Osteocyte (in vitro differentiated cells): ENCODE measurements at regions not wholly inside any gene's neighbourhood (a gene's known extent, or its start where the extent isn't known, plus 50 kb on each side); places are given as distances from the start of the nearest gene placed in this dataset.
"Not testable (repeated sequence)": the region's sequence is repeated elsewhere in the genome, so short reads cannot be mapped to it uniquely, and the experiment has no call there.

Source experiments
- DNase-seq: peaks from one replicate; pipeline ENCODE4 v3.0.0; 2021; ENCODE audit warnings: mixed read lengths; ENCODE audit not compliant: unreplicated experiment; ENCODE audit errors: extremely low spot score
- H3K27ac Mint-ChIP-seq: one replicate; pipeline ENCODE4 v1.8.0; 2021; ENCODE audit warnings: mild to moderate bottlenecking, mixed read lengths; ENCODE audit not compliant: unreplicated experiment
- H3K27me3 Mint-ChIP-seq: one replicate; pipeline ENCODE4 v1.8.0; 2021; ENCODE audit warnings: mixed read lengths; ENCODE audit not compliant: unreplicated experiment
- H3K36me3 Mint-ChIP-seq: one replicate; pipeline ENCODE4 v1.8.0; 2021; ENCODE audit warnings: mixed read lengths; ENCODE audit not compliant: unreplicated experiment
- H3K4me1 Mint-ChIP-seq: one replicate; pipeline ENCODE4 v1.8.0; 2021; ENCODE audit warnings: mixed read lengths; ENCODE audit not compliant: unreplicated experiment
- H3K4me3 Mint-ChIP-seq: one replicate; pipeline ENCODE4 v1.8.0; 2021; ENCODE audit warnings: mild to moderate bottlenecking, moderate library complexity, mixed read lengths; ENCODE audit not compliant: unreplicated experiment
- H3K9me3 Mint-ChIP-seq: one replicate; pipeline ENCODE4 v1.8.0; 2021; ENCODE audit warnings: mixed read lengths; ENCODE audit not compliant: unreplicated experiment
- TF ChIP-seq, protein P1 (sequence below): fragments of 200-600 bp; sonication (generic); IDR thresholded peaks from 2 replicates; pipeline ENCODE4 v1.5.0; 2021; ENCODE audit warnings: antibody characterized with exemption, mild to moderate bottlenecking, moderate library complexity

DNA sequence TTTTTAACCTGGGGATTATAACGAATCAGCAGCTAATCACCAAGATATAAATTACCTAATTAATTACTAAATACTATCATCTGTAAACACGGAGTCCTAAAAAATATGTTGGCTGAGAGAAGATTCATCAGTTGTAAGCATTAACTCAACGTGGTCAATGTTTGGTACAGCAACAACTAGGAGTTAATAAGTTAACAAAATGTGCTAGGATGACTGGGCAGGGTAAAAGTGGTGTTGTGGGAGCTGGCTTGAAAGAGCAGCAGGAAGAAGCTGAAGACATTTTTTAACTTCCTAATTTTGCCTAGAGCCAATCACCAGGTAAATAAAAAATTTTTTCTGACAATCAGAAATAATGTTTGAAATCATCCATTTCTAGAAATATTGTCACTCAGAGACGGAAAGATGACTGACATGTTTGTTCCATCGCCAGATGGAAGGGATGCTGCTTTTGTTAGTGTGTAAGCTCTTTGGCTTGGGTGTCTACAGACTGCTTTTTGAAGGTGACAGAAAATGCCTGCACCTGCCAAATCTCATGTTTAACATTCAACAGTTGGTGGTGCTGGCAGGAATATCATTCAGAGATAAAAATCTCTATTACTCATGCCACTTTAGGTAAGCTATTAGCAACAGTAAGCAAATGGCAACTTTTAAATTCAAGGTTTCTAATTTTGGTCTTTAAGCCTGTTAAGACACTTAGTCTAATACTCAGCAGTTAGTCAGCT lies 1126.9 kb downstream of the STPG2 start:
- Mint-ChIP-seq H3K4me3 (no peak overlapping the region), H3K27me3 (no peaks in the 10 kb centered on the region), H3K4me1 (no peaks in the 10 kb centered on the region), H3K27ac (no peak overlapping the region), H3K36me3 (no peaks in the 10 kb centered on the region), H3K9me3 (no peaks in the 10 kb centered on the region)
- TF ChIP-seq, protein P1, sequence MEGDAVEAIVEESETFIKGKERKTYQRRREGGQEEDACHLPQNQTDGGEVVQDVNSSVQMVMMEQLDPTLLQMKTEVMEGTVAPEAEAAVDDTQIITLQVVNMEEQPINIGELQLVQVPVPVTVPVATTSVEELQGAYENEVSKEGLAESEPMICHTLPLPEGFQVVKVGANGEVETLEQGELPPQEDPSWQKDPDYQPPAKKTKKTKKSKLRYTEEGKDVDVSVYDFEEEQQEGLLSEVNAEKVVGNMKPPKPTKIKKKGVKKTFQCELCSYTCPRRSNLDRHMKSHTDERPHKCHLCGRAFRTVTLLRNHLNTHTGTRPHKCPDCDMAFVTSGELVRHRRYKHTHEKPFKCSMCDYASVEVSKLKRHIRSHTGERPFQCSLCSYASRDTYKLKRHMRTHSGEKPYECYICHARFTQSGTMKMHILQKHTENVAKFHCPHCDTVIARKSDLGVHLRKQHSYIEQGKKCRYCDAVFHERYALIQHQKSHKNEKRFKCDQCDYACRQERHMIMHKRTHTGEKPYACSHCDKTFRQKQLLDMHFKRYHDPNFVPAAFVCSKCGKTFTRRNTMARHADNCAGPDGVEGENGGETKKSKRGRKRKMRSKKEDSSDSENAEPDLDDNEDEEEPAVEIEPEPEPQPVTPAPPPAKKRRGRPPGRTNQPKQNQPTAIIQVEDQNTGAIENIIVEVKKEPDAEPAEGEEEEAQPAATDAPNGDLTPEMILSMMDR = no peak
- DNase-seq = no peak

DNA sequence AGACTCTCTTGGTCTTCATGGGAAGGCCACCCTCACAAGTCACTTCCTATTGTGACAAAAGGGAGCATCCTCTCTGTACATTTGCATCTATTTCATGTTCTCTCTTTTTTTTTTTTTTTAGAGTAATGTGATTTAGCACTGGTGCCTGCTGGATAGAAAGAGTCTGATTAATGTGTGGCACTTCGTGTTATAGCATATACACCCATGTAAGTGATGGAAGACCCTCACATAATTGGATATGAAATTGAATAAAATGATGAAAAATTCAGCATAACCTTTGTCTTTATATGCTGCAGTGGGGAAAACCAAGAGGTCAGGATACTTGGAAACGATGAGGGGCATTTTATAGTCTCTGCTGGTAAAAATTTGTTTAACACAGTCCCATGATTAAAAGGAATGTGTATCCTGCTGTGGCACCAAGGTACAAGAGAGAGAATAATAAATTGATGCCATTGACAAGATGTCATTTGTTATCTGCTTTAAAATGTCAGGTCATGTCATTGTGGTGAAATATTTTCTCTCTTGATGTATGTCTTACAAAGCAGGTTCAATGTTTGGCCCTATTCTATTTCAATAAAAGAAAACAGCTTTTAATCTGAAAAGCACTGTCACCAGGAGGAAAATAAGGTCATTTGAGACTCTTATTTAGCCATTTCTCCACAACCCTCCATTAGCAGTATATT lies 1115.4 kb downstream of the STPG2 start:
- Mint-ChIP-seq H3K27ac (no peak overlapping the region), H3K4me3 (no peak overlapping the region), H3K36me3 (no peaks in the 10 kb centered on the region), H3K9me3 (no peaks in the 10 kb centered on the region), H3K27me3 (peaks cover 7% of the 10 kb centered on the region), H3K4me1 (no peaks in the 10 kb centered on the region)
- TF ChIP-seq, protein P1 = no peak
- DNase-seq = no peak

DNA sequence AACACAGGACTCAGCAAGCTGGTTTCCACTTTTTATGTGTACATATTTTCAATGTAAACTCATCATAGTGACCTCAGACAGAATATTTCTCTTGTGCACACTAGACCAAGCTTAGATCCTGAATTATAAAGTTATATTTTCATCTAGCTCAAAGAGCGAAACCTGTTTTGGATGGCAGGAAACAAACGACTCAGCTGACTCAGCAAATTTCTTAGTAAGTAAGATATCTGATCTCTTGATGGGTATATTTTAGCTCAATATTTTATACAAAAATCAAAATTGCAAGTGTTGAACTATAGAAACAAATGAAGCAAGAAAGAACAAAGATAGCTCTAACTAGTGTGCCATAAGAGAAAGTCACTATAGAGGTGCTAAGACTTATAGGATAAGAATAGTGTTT lies 1114.5 kb downstream of the STPG2 start:
- H3K4me3 Mint-ChIP-seq = no peak overlapping the region
- TF ChIP-seq, protein P1 = no peak
- peaks cover 7% of the 10 kb centered on the region for H3K27me3 Mint-ChIP-seq
- no peaks in the 10 kb centered on the region for H3K9me3 Mint-ChIP-seq
- no peaks in the 10 kb centered on the region for H3K4me1 Mint-ChIP-seq
- DNase-seq = no peak
- H3K36me3 Mint-ChIP-seq = no peaks in the 10 kb centered on the region
- H3K27ac Mint-ChIP-seq = no peak overlapping the region

DNA sequence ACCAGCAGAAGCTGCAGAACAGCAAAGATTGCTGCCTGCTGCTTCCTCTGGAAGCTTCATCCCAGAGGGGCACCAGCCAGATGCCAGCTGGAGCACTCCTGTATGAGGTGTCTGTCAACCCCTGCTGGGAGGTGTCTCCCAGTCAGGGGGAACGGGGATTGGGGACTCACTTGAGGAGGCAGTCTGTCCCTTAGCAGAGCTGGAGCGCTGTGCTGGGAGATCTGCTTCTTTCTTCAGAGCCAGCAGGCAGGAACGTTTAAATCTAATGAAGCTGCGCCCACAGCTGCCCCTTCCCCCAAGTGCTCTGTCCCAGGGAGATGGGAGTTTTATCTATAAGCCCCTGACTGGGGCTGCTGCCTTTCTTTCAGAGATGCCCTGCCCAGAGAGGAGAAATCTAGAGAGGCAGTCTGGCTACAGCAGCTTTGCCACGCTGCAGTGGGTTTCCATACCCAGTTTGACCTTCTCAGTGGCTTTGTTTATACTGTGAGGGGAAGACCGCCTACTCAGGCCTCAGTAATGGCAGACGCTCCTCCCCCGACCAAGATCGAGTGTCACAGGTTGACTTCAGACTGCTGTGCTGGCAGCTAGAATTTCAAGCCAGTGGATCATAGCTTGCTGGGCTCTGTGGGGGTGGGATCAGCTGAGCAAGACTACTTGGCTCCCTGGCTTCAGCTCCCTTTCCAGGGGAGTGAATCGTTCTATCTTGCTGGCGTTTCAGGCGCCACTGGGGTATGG lies 1105.7 kb downstream of the STPG2 start:
- H3K27me3 Mint-ChIP-seq, H3K9me3 Mint-ChIP-seq, H3K27ac Mint-ChIP-seq, H3K36me3 Mint-ChIP-seq, DNase-seq, H3K4me3 Mint-ChIP-seq, H3K4me1 Mint-ChIP-seq: not testable (repeated sequence)

DNA sequence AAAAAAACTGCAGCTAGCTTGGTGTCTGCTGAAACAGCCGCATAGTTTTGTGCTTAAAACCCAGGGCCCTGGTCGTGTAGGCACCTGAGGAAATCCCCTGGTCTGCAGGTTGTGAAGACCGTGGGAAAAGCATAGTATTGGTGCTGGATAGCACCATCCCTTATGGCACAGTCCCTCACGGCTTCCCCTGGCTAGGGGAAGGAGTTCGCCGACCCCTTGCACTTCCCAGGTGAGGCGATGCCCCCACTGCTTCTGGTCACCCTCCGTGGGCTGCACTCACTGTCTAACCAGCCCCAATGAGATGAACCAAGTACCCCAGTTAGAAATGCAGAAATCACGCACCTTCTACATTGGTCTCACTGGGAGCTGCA lies 1105.1 kb downstream of the STPG2 start:
- H3K9me3 Mint-ChIP-seq = no peaks in the 10 kb centered on the region
- no peak for DNase-seq
- H3K4me1 Mint-ChIP-seq = no peaks in the 10 kb centered on the region
- no peak overlapping the region for H3K27ac Mint-ChIP-seq
- no peaks in the 10 kb centered on the region for H3K36me3 Mint-ChIP-seq
- TF ChIP-seq, protein P1 = no peak
- peaks cover 7% of the 10 kb centered on the region for H3K27me3 Mint-ChIP-seq
- H3K4me3 Mint-ChIP-seq = no peak overlapping the region
